Brain microvascular endothelial cell (primary cell): ENCODE measurements at regions not wholly inside any gene's neighbourhood (a gene's known extent, or its start where the extent isn't known, plus 50 kb on each side); places are given as distances from the start of the nearest gene placed in this dataset.

Experiments used
- DNase-seq: peaks from one replicate; pipeline ENCODE4 v3.0.0-alpha.2; 2020
- H3K27ac ChIP-seq: fragments of 250-450 bp; sonication (Bioruptor Pico); 2 replicates; pipeline ENCODE4 v1.5.1; 2020; ENCODE audit warnings: mild to moderate bottlenecking, moderate library complexity
- H3K27me3 ChIP-seq: fragments of 250-450 bp; sonication (Bioruptor Pico); replicated peaks from 2 replicates; pipeline ENCODE4 v1.5.1; 2020; ENCODE audit warnings: mild to moderate bottlenecking
- H3K36me3 ChIP-seq: fragments of 250-450 bp; sonication (Bioruptor Pico); replicated peaks from 2 replicates; pipeline ENCODE4 v1.5.1; 2020; ENCODE audit warnings: mild to moderate bottlenecking
- H3K4me3 ChIP-seq: 2 replicates; pipeline ENCODE4 v1.5.1; 2011; ENCODE audit warnings: low read depth, mild to moderate bottlenecking, control low read depth, low read length, moderate library complexity
- CTCF ChIP-seq: IDR thresholded peaks from 2 replicates; pipeline ENCODE4 v1.5.1; 2011; ENCODE audit warnings: low read depth, mild to moderate bottlenecking, moderate library complexity, low read length, control low read depth, inconsistent platforms; ENCODE audit errors: missing control alignments
- in situ Hi-C: cut with HindIII; loops from 2 replicates; pipeline ENCODE4 v1.10.0; 2017; ENCODE audit warnings: low sequenced_read_pairs, low pct_ligation_motif_present

GRCh38 chr4:123068081-123068480 lies 145.7 kb upstream of the NUDT6 start:
- H3K36me3 ChIP-seq: no peaks in the 10 kb centered on the region
- H3K27me3 ChIP-seq: no peaks in the 10 kb centered on the region
- no peak overlapping the region for H3K27ac ChIP-seq
- DNase-seq: no peak
- no peak for TF ChIP-seq CTCF
- no peak overlapping the region for H3K4me3 ChIP-seq
- in situ Hi-C loops: no loop called here

GRCh38 chr4:123072060-123072459 lies 149.7 kb upstream of the NUDT6 start:
- Histone ChIP-seq H3K27ac (no peak overlapping the region), H3K4me3 (no peak overlapping the region), H3K36me3 (no peaks in the 10 kb centered on the region), H3K27me3 (no peaks in the 10 kb centered on the region)
- in situ Hi-C loops: no loop called here
- DNase-seq: no peak
- no peak for TF ChIP-seq CTCF

GRCh38 chr4:123073650-123074049 lies 151.3 kb upstream of the NUDT6 start:
- no peaks in the 10 kb centered on the region for H3K27me3 ChIP-seq
- TF ChIP-seq CTCF: no peak
- no peaks in the 10 kb centered on the region for H3K36me3 ChIP-seq
- H3K27ac ChIP-seq: no peak overlapping the region
- in situ Hi-C loops: no loop called here
- DNase-seq: no peak
- no peak overlapping the region for H3K4me3 ChIP-seq

- no peak for DNase-seq
- no peak for TF ChIP-seq CTCF
- Histone ChIP-seq H3K36me3 (no peaks in the 10 kb centered on the region), H3K27ac (no peak overlapping the region), H3K4me3 (no peak overlapping the region), H3K27me3 (no peaks in the 10 kb centered on the region)
- in situ Hi-C loops: no loop called here
These were observed 154.9 kb upstream of the NUDT6 start for GRCh38 chr4:123077330-123077729.

- Histone ChIP-seq H3K4me3 (no peak overlapping the region), H3K27ac (no peak overlapping the region), H3K36me3 (no peaks in the 10 kb centered on the region), H3K27me3 (no peaks in the 10 kb centered on the region)
- DNase-seq: no peak
- TF ChIP-seq CTCF: no peak
- in situ Hi-C loops: no loop called here
These were observed 159.6 kb upstream of the NUDT6 start for GRCh38 chr4:123081971-123082370.

- no peak for TF ChIP-seq CTCF
- no peaks in the 10 kb centered on the region for H3K36me3 ChIP-seq
- no peaks in the 10 kb centered on the region for H3K27me3 ChIP-seq
- no peak overlapping the region for H3K4me3 ChIP-seq
- in situ Hi-C loops: no loop called here
- DNase-seq: no peak
- H3K27ac ChIP-seq: no peak overlapping the region
These were observed 161.2 kb upstream of the NUDT6 start for GRCh38 chr4:123083646-123084045.
